GM18517 (cell line): ENCODE measurements at regions not wholly inside any gene's neighbourhood (a gene's known extent, or its start where the extent isn't known, plus 50 kb on each side); places are given as distances from the start of the nearest gene placed in this dataset.

ENCODE experiments used
- ATAC-seq: cut with Tn5 transposase; IDR thresholded peaks from one replicate; pipeline ENCODE4 v1.9.1; 2021; ENCODE audit warnings: mild to moderate bottlenecking, moderate library complexity; ENCODE audit not compliant: unreplicated experiment

- ATAC-seq = no peak
Measured at GRCh38 chr15:70556779-70557178, 206.6 kb downstream of the UACA start.

GRCh38 chr15:70556151-70556741 lies 207.1 kb downstream of the UACA start:
- no peak for ATAC-seq

GRCh38 chr15:70555713-70556112 lies 207.6 kb downstream of the UACA start:
- ATAC-seq = no peak

DNA sequence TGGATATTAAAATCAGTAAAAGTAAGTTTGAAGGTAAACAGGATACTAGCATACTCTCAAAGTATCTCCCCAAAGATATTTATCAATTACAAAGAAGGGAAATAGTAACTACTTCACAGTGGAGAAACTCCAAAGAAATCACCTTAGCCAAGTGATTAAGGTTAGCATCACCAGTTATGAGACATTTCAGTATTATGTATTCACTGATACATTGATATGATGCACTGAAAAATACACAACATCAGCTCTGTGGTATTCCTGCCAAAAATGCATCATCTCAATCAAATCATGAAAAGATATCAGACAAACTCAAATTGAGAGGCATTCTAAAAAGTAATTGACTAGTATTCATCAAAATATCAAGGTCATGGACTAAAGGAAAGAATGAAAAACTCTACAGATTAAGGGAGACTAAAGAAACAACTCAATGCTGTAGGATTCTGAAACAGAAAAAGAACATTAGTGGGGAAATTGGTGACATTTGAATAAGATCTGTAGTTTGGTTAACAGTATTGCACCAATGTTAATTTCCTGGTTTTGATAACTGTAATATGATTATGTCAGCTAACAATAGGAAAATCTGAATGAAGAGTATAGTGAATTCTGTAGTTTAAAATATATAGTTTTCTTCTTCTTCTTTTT lies 215.4 kb downstream of the UACA start:
- ATAC-seq = no peak

- no peak for ATAC-seq
Measured at GRCh38 chr15:70545526-70545925, 217.8 kb downstream of the UACA start.

DNA sequence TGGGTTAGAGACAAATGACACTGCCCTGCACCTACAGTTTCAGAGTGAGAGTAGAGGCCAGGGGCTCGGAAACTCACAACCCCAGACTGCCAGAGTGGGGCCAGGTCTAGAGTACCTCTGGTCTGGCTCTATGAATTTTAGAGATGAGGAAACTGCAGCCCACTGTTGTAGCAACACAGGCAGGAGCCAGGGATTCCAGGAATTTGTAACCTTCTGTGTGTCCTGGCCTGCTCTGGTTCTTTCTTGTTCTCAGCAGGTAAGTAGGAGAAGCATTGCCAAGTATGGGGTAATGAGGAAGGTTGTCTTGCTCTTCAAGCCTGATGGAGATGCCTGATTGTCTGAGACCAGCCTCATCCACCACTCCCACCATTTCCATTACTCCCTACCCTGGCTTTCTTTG lies 221.8 kb downstream of the UACA start:
- ATAC-seq = no peak

GRCh38 chr15:70539912-70540530 lies 223.3 kb downstream of the UACA start:
- no peak for ATAC-seq

DNA sequence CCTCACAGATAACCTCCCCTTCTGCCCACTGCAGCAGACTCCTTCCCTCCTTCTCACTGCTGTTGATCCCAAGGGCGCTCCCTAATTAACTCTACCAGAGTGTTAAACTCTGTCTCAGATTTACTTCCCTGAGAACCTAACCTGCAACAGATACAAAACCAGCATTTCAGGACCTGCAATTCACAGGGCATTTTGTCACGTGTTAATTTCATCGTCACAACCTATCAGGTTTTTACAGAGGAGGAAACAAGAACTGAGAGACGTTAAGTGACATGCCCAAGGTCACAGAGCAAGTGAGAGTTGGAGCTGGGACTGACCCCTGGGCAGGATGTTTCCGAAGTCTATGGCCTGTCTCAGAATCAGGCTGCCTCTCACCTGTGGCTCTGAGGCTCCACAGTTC lies 223.9 kb downstream of the UACA start:
- ATAC-seq = no peak

GRCh38 chr15:70538278-70538677 lies 225.1 kb downstream of the UACA start:
- ATAC-seq = no peak

- no peak for ATAC-seq
Measured at GRCh38 chr15:70535955-70536338, 227.4 kb downstream of the UACA start.

- ATAC-seq = no peak
Measured at GRCh38 chr15:70535071-70535954, 228.0 kb downstream of the UACA start.

DNA sequence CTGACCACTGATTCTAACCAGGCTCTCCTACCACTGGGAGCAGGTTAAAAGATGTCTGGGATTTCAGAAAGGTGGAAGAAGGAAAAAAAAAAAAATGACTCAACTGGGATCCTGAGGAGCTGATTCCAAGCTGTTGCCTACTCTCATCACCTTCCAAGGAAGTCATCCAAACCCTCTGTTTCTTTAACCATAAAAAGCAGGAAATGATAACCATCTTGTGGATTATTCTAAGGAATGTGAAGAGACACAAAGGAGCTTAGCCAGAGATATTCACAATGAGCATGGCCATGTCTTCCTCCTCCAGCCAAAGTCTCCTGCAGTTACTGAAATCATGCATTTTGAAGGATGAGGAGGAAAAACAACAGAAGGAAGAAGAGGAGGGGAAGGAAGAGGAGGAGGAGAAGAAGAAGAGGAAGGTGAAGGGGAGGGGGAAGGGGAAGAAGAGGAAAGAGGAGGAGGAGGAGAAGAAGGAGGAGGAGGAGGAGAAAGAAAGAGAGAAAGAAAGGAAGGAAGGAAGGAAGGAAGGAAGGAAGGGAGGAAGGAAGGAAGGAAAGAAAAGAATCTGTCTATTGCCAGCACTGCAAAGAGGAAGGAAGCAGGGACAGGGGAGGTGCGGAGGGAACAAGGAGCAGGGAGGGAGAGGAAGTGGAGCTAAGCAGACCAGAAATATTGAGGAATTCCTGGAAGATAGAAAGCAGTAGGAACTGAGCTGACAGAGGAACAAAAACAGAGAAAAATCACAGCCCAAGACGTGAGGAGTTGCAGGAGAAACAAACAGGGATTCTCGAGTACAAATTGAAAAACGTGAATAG lies 229.2 kb downstream of the UACA start:
- ATAC-seq = no peak

DNA sequence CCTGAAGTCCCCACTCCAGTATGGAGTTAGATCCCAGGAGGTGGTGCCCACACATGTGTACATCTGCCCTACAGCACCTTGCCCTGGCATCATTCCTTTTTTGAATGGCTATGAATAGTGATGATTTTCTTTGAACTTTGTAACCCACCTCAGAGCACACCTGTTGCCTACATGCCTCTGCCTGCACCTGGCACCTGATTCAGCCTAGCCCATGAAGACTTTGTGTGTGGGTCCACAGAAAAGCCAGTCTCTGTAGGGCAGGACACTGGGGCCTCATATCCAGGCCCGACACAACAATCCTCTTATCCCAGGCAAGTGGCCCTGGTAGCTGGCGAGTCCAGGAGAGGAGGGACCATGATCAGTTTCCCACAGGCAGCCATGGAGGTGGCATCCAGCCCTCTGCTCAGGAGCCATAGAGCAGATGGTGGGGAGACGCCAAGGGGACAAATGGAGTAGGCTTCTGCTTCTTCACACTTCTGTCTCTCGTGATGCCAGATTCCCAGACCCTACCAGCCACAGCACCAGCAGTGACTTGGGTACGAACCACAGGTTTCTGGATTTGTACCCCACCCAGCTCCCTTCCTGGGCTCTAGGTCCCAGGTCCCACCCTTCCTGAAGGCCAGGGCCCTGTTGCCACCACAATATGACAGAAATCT lies 230.7 kb downstream of the UACA start:
- ATAC-seq = no peak

DNA sequence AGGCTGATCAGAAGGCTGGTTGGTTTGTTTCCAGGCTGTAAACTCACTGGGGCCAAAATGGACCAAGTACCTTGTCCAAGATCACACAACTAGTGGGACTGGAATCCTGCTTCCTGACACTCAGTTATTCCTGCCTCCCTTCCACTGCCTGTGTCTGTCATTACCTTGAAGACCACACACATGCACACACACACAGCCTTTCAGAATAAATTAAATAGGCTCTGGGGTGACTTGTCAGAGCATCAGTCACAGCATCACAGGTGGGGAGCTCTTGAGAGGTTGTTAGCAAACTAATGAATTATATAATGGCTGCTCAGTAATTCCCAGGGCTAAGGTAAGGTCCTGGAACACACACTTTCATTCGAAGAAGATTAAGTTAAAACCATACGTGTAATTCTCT lies 231.8 kb downstream of the UACA start:
- ATAC-seq = no peak

DNA sequence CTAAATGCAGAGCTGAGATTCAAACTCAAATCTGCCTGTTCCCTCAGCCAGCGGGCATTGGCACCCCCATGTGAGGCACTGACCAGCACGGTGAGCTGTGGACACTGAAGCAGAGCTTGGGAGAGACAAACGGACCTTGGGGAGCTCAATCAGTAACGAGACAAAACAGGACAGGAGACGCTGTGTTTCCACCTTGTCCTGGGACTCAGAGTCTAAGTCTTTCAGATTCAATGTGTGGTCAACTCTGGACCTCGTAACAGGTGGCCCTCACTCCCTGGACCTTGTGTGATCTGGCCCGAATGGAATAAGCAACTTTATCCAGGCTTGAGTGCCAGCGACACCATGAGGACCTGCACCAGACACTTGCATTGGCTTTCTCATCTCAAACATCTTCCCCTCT lies 232.5 kb downstream of the UACA start:
- no peak for ATAC-seq

DNA sequence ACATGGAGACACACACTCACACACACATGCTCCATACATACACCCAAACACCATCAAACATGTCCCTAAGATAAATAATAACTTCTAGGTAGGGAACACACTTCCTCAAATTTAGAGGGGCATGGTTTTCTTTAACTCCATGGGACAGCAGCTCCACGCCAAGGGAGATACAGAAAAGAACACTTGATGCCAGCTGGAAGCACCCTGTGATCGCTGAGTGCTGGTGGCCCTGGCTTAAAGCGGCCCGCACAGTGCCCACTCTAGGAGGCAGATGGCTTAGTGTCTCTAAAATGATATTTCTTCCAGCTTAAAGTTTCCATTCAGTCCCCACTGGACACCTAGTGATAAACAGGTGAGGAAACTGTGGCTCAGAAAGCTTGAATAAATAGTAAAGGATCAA lies 232.9 kb downstream of the UACA start:
- no peak for ATAC-seq

- ATAC-seq = no peak
Measured at GRCh38 chr15:70530017-70530499, 233.3 kb downstream of the UACA start.

DNA sequence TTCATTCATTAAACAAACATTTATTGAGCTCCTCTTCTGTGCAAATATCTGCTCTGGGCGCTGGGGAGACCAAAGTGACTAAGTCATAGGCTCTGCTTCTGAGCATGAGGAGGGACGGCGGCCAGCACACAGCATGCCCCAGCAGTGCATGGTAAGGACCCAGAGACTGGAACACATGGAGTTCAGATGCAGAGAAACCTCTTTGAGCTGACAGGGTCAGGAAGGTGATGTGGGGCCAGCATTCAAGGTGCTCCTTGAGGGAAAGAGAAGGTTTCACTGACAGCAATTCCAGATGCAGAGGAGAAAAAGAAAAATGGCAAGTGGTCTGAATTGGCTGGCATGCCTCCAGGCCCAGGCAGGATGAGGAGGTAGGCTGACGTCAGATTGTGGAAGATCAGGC lies 234.5 kb downstream of the UACA start:
- ATAC-seq = no peak

DNA sequence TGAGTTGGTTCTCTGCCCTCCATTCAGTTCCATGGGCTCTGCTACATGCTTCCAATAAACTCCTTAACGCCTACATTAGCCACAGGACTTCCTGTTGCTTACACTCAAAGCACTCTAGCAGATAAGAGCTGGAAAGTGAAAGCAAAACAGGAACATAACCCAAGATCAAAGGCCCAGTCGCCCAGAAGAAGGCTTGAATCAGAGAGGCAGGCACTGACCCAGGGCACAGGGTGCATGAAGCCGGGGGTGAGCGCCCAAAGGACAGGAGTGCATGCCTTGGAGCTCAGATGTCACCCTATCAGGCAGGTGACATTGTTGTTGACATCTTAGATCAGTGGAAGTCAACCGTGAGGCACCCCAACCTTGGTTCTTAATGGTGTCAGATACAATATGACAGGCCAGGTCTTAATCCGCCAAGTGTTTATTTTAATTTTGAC lies 235.1 kb downstream of the UACA start:
- no peak for ATAC-seq

DNA sequence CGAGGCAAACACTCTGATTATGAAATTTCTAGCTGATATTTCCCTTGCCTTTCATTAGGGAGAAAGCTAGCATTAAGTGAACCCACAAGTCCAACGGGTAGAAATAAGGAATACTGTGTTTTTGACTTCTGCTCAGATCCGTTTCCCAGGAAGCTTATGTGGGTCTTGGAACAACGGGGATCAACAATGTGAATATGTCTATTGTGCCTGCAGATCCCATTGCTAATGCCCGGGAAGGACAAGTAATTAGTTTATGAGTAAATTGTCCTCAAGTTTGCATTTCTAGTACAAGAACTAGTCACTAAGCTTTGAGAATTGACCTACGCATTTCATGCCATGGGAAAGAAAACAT lies 236.4 kb downstream of the UACA start:
- no peak for ATAC-seq
